Liver (tissue), 3 donors: ENCODE measurements at regions not wholly inside any gene's neighbourhood (a gene's known extent, or its start where the extent isn't known, plus 50 kb on each side); places are given as distances from the start of the nearest gene placed in this dataset.

ENCODE experiments used
- ATF3 ChIP-seq: IDR thresholded peaks from 2 replicates; pipeline ENCODE4 v1.6.1; 2016; ENCODE audit warnings: antibody characterized with exemption
- CTCF ChIP-seq: fragments of 150-350 bp; IDR thresholded peaks from 2 replicates; pipeline ENCODE4 v1.5.1; 2017; ENCODE audit warnings: improper control_type of control experiment, low read depth, low read length; ENCODE audit not compliant: missing input control
- FOXA1 ChIP-seq: IDR thresholded peaks from 2 replicates; pipeline ENCODE4 v1.6.1; 2016; ENCODE audit warnings: antibody characterized with exemption
- GABPA ChIP-seq, 2 donors: IDR thresholded peaks in 1 of 2; conservative IDR thresholded peaks in 1 of 2; 2 replicates each; pipeline ENCODE4 v1.6.1; 2016; ENCODE audit warnings: antibody characterized with exemption in 2 of 2, mild to moderate bottlenecking in 1 of 2, moderate library complexity in 1 of 2
- MAX ChIP-seq: IDR thresholded peaks from 2 replicates; pipeline ENCODE4 v1.6.1; 2016; ENCODE audit warnings: antibody characterized with exemption
- RXRA ChIP-seq, 2 donors: IDR thresholded peaks; 2 replicates each; pipeline ENCODE4 v1.6.1; 2017 to 2018; ENCODE audit warnings: antibody characterized with exemption in 2 of 2, mild to moderate bottlenecking in 1 of 2
- SP1 ChIP-seq: IDR thresholded peaks from 2 replicates; pipeline ENCODE4 v1.6.1; 2018; ENCODE audit warnings: antibody characterized with exemption, mild to moderate bottlenecking
- TAF1 ChIP-seq: conservative IDR thresholded peaks from 2 replicates; pipeline ENCODE4 v1.6.1; 2016; ENCODE audit warnings: antibody characterized with exemption, mild to moderate bottlenecking
- ZBTB33 ChIP-seq: IDR thresholded peaks from 2 replicates; pipeline ENCODE4 v1.6.1; 2016; ENCODE audit warnings: antibody characterized with exemption
- donor health status: healthy.
- donor health status: healthy.

- TF ChIP-seq RXRA (IDR thresholded peaks at IDR 0.05) (no peak), CTCF (no peak), MAX (no peak), ATF3 (no peak), TAF1 (no peak), GABPA (IDR thresholded peaks at IDR 0.05 in 1 of 2, conservative IDR thresholded peaks at IDR 0.05 in 1 of 2) (no peak), FOXA1 (no peak), ZBTB33 (no peak), SP1 (no peak)
Observed at GRCh38 chr12:31783996-31784645, 55.3 kb upstream of the AMN1 start.
